HG03342 (cell line): ENCODE measurements at regions not wholly inside any gene's neighbourhood (a gene's known extent, or its start where the extent isn't known, plus 50 kb on each side); places are given as distances from the start of the nearest gene placed in this dataset.
"Not testable (repeated sequence)": the region's sequence is repeated elsewhere in the genome, so short reads cannot be mapped to it uniquely, and the experiment has no call there.

ENCODE experiments used
- ATAC-seq: cut with Tn5 transposase; IDR thresholded peaks from one replicate; pipeline ENCODE4 v1.9.1; 2021; ENCODE audit warnings: mild to moderate bottlenecking, moderate library complexity; ENCODE audit not compliant: unreplicated experiment

- no peak for ATAC-seq
Measured at GRCh38 chr15:95119041-95119610, 887.8 kb downstream of the MCTP2 start.

GRCh38 chr15:95120595-95120994 is 889.2 kb downstream of the MCTP2 start:
- ATAC-seq: no peak

- ATAC-seq: no peak
Measured at GRCh38 chr15:95121191-95121590, 889.8 kb downstream of the MCTP2 start.

- ATAC-seq: no peak
Measured at GRCh38 chr15:95125803-95126202, 894.4 kb downstream of the MCTP2 start.

GRCh38 chr15:95127356-95127755 is 896.0 kb downstream of the MCTP2 start:
- no peak for ATAC-seq

GRCh38 chr15:95129574-95129973 is 898.2 kb downstream of the MCTP2 start:
- ATAC-seq: no peak

- ATAC-seq: no peak
Measured at GRCh38 chr15:95131131-95131556, 899.8 kb downstream of the MCTP2 start.

GRCh38 chr15:95132774-95133173 is 901.4 kb downstream of the MCTP2 start:
- ATAC-seq: no peak

- no peak for ATAC-seq
Measured at GRCh38 chr15:95134431-95135110, 903.2 kb downstream of the MCTP2 start.

GRCh38 chr15:95138604-95139270 is 907.4 kb downstream of the MCTP2 start:
- ATAC-seq: no peak

- no peak for ATAC-seq
Measured at GRCh38 chr15:95141486-95141885, 910.1 kb downstream of the MCTP2 start.

- ATAC-seq: no peak
Measured at GRCh38 chr15:95142531-95142930, 911.2 kb downstream of the MCTP2 start.

- no peak for ATAC-seq
Measured at GRCh38 chr15:95146481-95146880, 915.1 kb downstream of the MCTP2 start.

- ATAC-seq: no peak
Measured at GRCh38 chr15:95148183-95148582, 916.8 kb downstream of the MCTP2 start.

GRCh38 chr15:95149036-95149435 is 917.7 kb downstream of the MCTP2 start:
- no peak for ATAC-seq

GRCh38 chr15:95149771-95150170 is 918.4 kb downstream of the MCTP2 start:
- no peak for ATAC-seq

- ATAC-seq: no peak
Measured at GRCh38 chr15:95150466-95150865, 919.1 kb downstream of the MCTP2 start.

GRCh38 chr15:95152741-95153140 is 921.4 kb downstream of the MCTP2 start:
- no peak for ATAC-seq

GRCh38 chr15:95153201-95153600 is 921.8 kb downstream of the MCTP2 start:
- ATAC-seq: not testable (repeated sequence)

- no peak for ATAC-seq
Measured at GRCh38 chr15:95160316-95160715, 929.0 kb downstream of the MCTP2 start.

GRCh38 chr15:95162069-95162468 is 930.7 kb downstream of the MCTP2 start:
- ATAC-seq: no peak

- ATAC-seq: no peak
Measured at GRCh38 chr15:95162531-95162930, 931.2 kb downstream of the MCTP2 start.
